ENCODE measurements at regions not wholly inside any gene's neighbourhood (a gene's known extent, or its start where the extent isn't known, plus 50 kb on each side); places are given as distances from the start of the nearest gene placed in this dataset.
"Not testable (repeated sequence)": the region's sequence is repeated elsewhere in the genome, so short reads cannot be mapped to it uniquely, and the experiment has no call there.

GRCh38 chr16:17034477-17035252 lies 436.1 kb downstream of the XYLT1 start:
- Histone ChIP-seq H3K4me3 (no peak overlapping the region), H3K9me3 (no peaks in the 10 kb centered on the region), H3K27ac (no peak overlapping the region), H3K36me3 (no peaks in the 10 kb centered on the region), H3K4me1 (no peaks in the 10 kb centered on the region), H3K27me3 (no peaks in the 10 kb centered on the region)
- in situ Hi-C loops (cut with MboI; ENCODE audit: low pct_ligation_motif_present in 1 of 4, low pct_unique_long_range_greater_than_20kb in 1 of 4, low sequenced_read_pairs in 3 of 4) (no loop called here), intact Hi-C loops (cut with DNase I; ENCODE audit: low total_unique reads) (no loop called here)
- TF ChIP-seq CTCF (IDR thresholded peaks at IDR 0.05) (no peak), POLR2A (IDR thresholded peaks at IDR 0.05) (no peak), EP300 (IDR thresholded peaks at IDR 0.05; ENCODE audit: low read depth) (no peak), POLR2AphosphoS5 (IDR thresholded peaks at IDR 0.05) (no peak)
- DNase-seq, result no peak
- 89 to 100% methylated on average over 1 of the region's 1 CpG for WGBS, 2 donors (ENCODE audit: low coverage in 1 of 2)

GRCh38 chr16:17037499-17037898 lies 433.3 kb downstream of the XYLT1 start:
- Histone ChIP-seq H3K27me3 (no peaks in the 10 kb centered on the region), H3K4me3 (no peak overlapping the region), H3K4me1 (no peaks in the 10 kb centered on the region), H3K36me3 (no peaks in the 10 kb centered on the region), H3K9me3 (no peaks in the 10 kb centered on the region), H3K27ac (no peak overlapping the region)
- in situ Hi-C loops (cut with MboI; ENCODE audit: low pct_ligation_motif_present in 1 of 4, low pct_unique_long_range_greater_than_20kb in 1 of 4, low sequenced_read_pairs in 3 of 4) (no loop called here), intact Hi-C loops (cut with DNase I; ENCODE audit: low total_unique reads) (no loop called here)
- no peak for DNase-seq
- 45 to 48% methylated on average over 4 to 5 of the region's 5 CpGs for WGBS, 2 donors (ENCODE audit: low coverage in 1 of 2)
- TF ChIP-seq POLR2AphosphoS5 (IDR thresholded peaks at IDR 0.05), result no peak
- no peak for TF ChIP-seq POLR2A (IDR thresholded peaks at IDR 0.05)
- no peak for TF ChIP-seq CTCF (IDR thresholded peaks at IDR 0.05)
- TF ChIP-seq EP300 (IDR thresholded peaks at IDR 0.05; ENCODE audit: low read depth), result no peak

DNA sequence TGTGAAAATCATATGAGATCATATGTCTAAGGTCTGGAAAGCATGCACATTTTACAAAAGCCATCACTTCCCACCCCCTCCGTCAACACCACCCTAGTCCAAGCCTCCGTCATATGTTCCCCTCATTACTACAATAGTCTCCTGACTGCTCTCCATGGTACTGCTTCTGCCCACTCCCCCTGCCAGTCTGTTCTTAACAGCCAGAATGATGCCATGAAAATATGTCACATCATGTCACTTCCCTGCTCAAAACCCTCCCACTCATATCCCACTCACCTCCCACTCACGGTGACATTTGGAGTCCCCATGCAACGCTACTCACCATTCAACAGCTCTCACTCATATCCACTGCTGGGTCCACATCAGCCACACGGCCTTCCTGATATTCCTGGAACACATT lies 432.3 kb downstream of the XYLT1 start:
- no peaks in the 10 kb centered on the region for H3K4me1 ChIP-seq
- H3K4me3 ChIP-seq, result no peak overlapping the region
- WGBS, 2 donors (ENCODE audit: low coverage in 1 of 2), result 83 to 91% methylated on average over 4 to 5 of the region's 5 CpGs
- H3K27ac ChIP-seq, result no peak overlapping the region
- intact Hi-C loops (cut with DNase I; ENCODE audit: low total_unique reads) (no loop called here), in situ Hi-C loops (cut with MboI; ENCODE audit: low pct_ligation_motif_present in 1 of 4, low pct_unique_long_range_greater_than_20kb in 1 of 4, low sequenced_read_pairs in 3 of 4) (no loop called here)
- no peaks in the 10 kb centered on the region for H3K9me3 ChIP-seq
- DNase-seq, result no peak
- H3K36me3 ChIP-seq, result no peaks in the 10 kb centered on the region
- no peak for TF ChIP-seq POLR2A (IDR thresholded peaks at IDR 0.05)
- no peak for TF ChIP-seq POLR2AphosphoS5 (IDR thresholded peaks at IDR 0.05)
- TF ChIP-seq CTCF (IDR thresholded peaks at IDR 0.05), result no peak
- TF ChIP-seq EP300 (IDR thresholded peaks at IDR 0.05; ENCODE audit: low read depth), result no peak
- H3K27me3 ChIP-seq, result no peaks in the 10 kb centered on the region

DNA sequence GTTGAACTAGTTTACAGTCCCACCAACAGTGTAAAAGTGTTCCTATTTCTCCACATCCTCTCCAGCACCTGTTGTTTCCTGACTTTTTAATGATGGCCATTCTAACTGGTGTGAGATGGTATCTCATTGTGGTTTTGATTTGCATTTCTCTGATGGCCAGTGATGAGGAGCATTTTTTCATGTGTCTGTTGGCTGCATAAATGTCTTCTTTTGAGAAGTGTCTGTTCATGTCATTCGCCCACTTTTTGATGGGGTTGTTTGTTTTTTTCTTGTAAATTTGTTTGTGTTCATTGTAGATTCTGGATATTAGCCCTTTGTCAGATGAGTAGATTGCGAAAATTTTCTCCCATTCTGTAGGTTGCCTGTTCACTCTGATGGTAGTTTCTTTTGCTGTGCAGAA lies 421.7 kb downstream of the XYLT1 start:
- H3K27me3 ChIP-seq; in situ Hi-C loops (cut with MboI; ENCODE audit: low pct_ligation_motif_present in 1 of 4, low pct_unique_long_range_greater_than_20kb in 1 of 4, low sequenced_read_pairs in 3 of 4); H3K36me3 ChIP-seq; intact Hi-C loops (cut with DNase I; ENCODE audit: low total_unique reads); H3K4me1 ChIP-seq; H3K27ac ChIP-seq; H3K9me3 ChIP-seq; H3K4me3 ChIP-seq; DNase-seq: not testable (repeated sequence)
- WGBS, 2 donors (ENCODE audit: low coverage in 1 of 2), result 94 to 97% methylated on average over 2 of the region's 2 CpGs

GRCh38 chr16:17050468-17050867 lies 420.3 kb downstream of the XYLT1 start:
- peaks cover 0 to 3% of the 10 kb centered on the region in 2 donors for H3K9me3 ChIP-seq
- H3K36me3 ChIP-seq, result no peaks in the 10 kb centered on the region
- H3K4me3 ChIP-seq, result no peak overlapping the region
- TF ChIP-seq CTCF (IDR thresholded peaks at IDR 0.05) (no peak), POLR2AphosphoS5 (IDR thresholded peaks at IDR 0.05) (no peak), EP300 (IDR thresholded peaks at IDR 0.05; ENCODE audit: low read depth) (no peak), POLR2A (IDR thresholded peaks at IDR 0.05) (no peak)
- WGBS, 2 donors (ENCODE audit: low coverage in 1 of 2), result 89 to 90% methylated on average over 1 of the region's 1 CpG
- DNase-seq, result no peak
- no peak overlapping the region for H3K27ac ChIP-seq
- in situ Hi-C loops (cut with MboI; ENCODE audit: low pct_ligation_motif_present in 1 of 4, low pct_unique_long_range_greater_than_20kb in 1 of 4, low sequenced_read_pairs in 3 of 4), result no loop called here
- no peaks in the 10 kb centered on the region for H3K4me1 ChIP-seq
- no peaks in the 10 kb centered on the region for H3K27me3 ChIP-seq
- intact Hi-C loops (cut with DNase I; ENCODE audit: low total_unique reads), result no loop called here
